Fibroblast of gingiva (primary cell): ENCODE measurements at regions not wholly inside any gene's neighbourhood (a gene's known extent, or its start where the extent isn't known, plus 50 kb on each side); places are given as distances from the start of the nearest gene placed in this dataset.

Experiments used
- DNase-seq: peaks from one replicate; pipeline ENCODE4 v3.0.0-alpha.2; 2011; ENCODE audit warnings: low read depth

DNA sequence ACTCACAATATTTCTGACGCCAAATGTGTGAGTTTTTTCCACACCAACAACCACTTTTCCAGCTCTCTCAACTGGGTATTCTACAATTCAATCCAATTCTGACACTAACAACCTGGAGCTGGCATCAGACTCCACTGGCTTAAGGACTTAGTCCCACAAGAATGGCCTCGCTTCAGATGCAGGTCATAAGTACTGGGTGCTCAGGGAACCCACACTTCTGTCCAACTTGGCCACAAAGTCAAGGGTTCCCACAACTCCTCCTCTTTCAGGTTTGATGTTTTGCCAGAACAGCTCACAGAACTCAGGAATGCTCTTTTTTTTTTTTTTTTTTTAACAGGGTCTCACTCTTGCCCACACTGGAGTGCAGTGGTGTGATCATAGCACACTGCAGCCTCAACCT is 56.1 kb upstream of the TMC5 start:
- DNase-seq, result no peak

- no peak for DNase-seq
These were observed 53.9 kb upstream of the TMC5 start for GRCh38 chr16:19363740-19364139.

GRCh38 chr16:19365486-19365885 is 52.2 kb upstream of the TMC5 start:
- no peak for DNase-seq

DNA sequence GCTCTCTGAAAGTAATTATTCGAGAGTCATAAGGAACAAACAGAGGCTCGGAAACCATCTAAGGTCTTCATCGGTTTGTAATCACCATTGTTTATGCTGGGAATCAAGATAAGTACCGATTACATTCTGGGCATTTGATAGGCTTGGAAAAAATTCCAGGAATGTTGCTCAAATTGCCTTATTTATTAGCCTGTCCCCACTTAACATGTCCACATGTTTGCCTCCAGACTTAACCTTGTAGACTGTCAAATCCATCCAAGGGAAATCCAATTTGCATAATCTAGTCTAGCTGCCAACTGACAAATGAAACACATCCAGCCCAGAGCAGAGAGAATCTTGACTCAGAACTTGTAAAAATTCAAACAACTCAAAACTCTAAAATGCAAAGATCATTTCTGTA is 51.3 kb upstream of the TMC5 start:
- DNase-seq, result peak; percentile 2

DNA sequence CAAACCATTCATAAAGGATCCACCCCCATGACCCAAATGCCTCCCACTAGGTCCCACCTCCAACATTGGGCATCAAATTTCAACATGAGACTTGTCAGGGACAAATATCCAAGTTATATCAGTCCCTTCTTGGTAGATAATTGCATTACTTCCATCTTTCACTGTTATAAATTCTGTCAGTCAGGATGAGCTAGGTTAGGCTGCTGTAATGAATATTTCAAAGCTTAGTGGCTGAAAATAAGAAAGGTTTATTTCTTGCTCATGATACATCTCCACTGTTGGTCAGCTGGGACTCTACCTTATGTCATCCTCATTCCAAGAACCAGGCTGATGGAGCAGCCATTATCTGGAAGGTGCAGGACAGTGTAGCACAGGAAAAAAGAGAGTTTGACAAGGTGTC is 50.3 kb upstream of the TMC5 start:
- no peak for DNase-seq
